ENCODE measurements at regions not wholly inside any gene's neighbourhood (a gene's known extent, or its start where the extent isn't known, plus 50 kb on each side); places are given as distances from the start of the nearest gene placed in this dataset.

- TF ChIP-seq CTCF (IDR thresholded peaks at IDR 0.05; ENCODE audit: insufficient read depth, missing control alignments), result no peak
Observed at GRCh38 chr3:34619990-34620389, 821.6 kb downstream of the PDCD6IP start.

GRCh38 chr3:34626699-34627098 is 828.3 kb downstream of the PDCD6IP start:
- FAIRE-seq (no peak), DNase-seq (ENCODE audit: insufficient read length, low spot score) (no peak)
- TF ChIP-seq CTCF (IDR thresholded peaks at IDR 0.05; ENCODE audit: insufficient read depth, missing control alignments), result no peak

More at GRCh38 chr3:34619990-34620389, 821.6 kb downstream of the PDCD6IP start:
- FAIRE-seq, result no peak
- DNase-seq (ENCODE audit: insufficient read length, low spot score), result no peak

- no peak for DNase-seq (ENCODE audit: insufficient read length, low spot score)
- no peak for TF ChIP-seq CTCF (IDR thresholded peaks at IDR 0.05; ENCODE audit: insufficient read depth, missing control alignments)
- FAIRE-seq, result no peak
Observed at GRCh38 chr3:34634939-34635338, 836.5 kb downstream of the PDCD6IP start.

- TF ChIP-seq CTCF (IDR thresholded peaks at IDR 0.05; ENCODE audit: insufficient read depth, missing control alignments), result no peak
- DNase-seq (ENCODE audit: insufficient read length, low spot score) (no peak), FAIRE-seq (no peak)
Observed at GRCh38 chr3:34635352-34635850, 837.0 kb downstream of the PDCD6IP start.

- DNase-seq (ENCODE audit: insufficient read length, low spot score), result no peak
- TF ChIP-seq CTCF (IDR thresholded peaks at IDR 0.05; ENCODE audit: insufficient read depth, missing control alignments), result no peak
- FAIRE-seq, result no peak
Observed at GRCh38 chr3:34646911-34647460, 848.6 kb downstream of the PDCD6IP start.

- FAIRE-seq (no peak), DNase-seq (ENCODE audit: insufficient read length, low spot score) (no peak)
- no peak for TF ChIP-seq CTCF (IDR thresholded peaks at IDR 0.05; ENCODE audit: insufficient read depth, missing control alignments)
Observed at GRCh38 chr3:34650131-34650530, 851.7 kb downstream of the PDCD6IP start.

GRCh38 chr3:34668915-34669314 is 870.5 kb downstream of the PDCD6IP start:
- no peak for TF ChIP-seq CTCF (IDR thresholded peaks at IDR 0.05; ENCODE audit: insufficient read depth, missing control alignments)
- FAIRE-seq, result no peak

More at GRCh38 chr3:34668915-34669314, 870.5 kb downstream of the PDCD6IP start:
- DNase-seq (ENCODE audit: insufficient read length, low spot score), result no peak

All from D721Med (cell line).